ENCODE measurements at regions not wholly inside any gene's neighbourhood (a gene's known extent, or its start where the extent isn't known, plus 50 kb on each side); places are given as distances from the start of the nearest gene placed in this dataset.

- Histone ChIP-seq H3K4me1 (no peaks in the 10 kb centered on the region), H3K27me3 (no peaks in the 10 kb centered on the region), H3K27ac (no peak overlapping the region), H3K9me3 (peaks cover 0 to 14% of the 10 kb centered on the region in 2 donors), H3K36me3 (no peaks in the 10 kb centered on the region), H3K4me3 (no peak overlapping the region)
- 0 to 63% methylated on average over 1 to 14 of the region's 15 CpGs for WGBS, 2 donors (ENCODE audit: low coverage in 1 of 2)
- DNase-seq: no peak
- in situ Hi-C loops (cut with MboI; ENCODE audit: low pct_ligation_motif_present in 1 of 4, low pct_unique_long_range_greater_than_20kb in 1 of 4, low sequenced_read_pairs in 3 of 4) (no loop called here), intact Hi-C loops (cut with DNase I; ENCODE audit: low total_unique reads) (no loop called here)
- TF ChIP-seq POLR2A (IDR thresholded peaks at IDR 0.05) (no peak), POLR2AphosphoS5 (IDR thresholded peaks at IDR 0.05) (no peak), EP300 (IDR thresholded peaks at IDR 0.05; ENCODE audit: low read depth) (no peak), CTCF (IDR thresholded peaks at IDR 0.05) (no peak)
Observed at GRCh38 chr14:104332634-104333270, 194.4 kb downstream of the KIF26A start.

- H3K9me3 ChIP-seq: peaks cover 5 to 14% of the 10 kb centered on the region in 2 donors
- no peaks in the 10 kb centered on the region for H3K4me1 ChIP-seq
- no peaks in the 10 kb centered on the region for H3K36me3 ChIP-seq
- no peak overlapping the region for H3K27ac ChIP-seq
- 81 to 88% methylated on average over 26 to 39 of the region's 39 CpGs for WGBS, 2 donors (ENCODE audit: low coverage in 1 of 2)
- no peaks in the 10 kb centered on the region for H3K27me3 ChIP-seq
- no peak for DNase-seq
- in situ Hi-C loops (cut with MboI; ENCODE audit: low pct_ligation_motif_present in 1 of 4, low pct_unique_long_range_greater_than_20kb in 1 of 4, low sequenced_read_pairs in 3 of 4) (no loop called here), intact Hi-C loops (cut with DNase I; ENCODE audit: low total_unique reads) (no loop called here)
- TF ChIP-seq EP300 (IDR thresholded peaks at IDR 0.05; ENCODE audit: low read depth) (no peak), CTCF (IDR thresholded peaks at IDR 0.05) (no peak), POLR2AphosphoS5 (IDR thresholded peaks at IDR 0.05) (no peak)
- no peak overlapping the region for H3K4me3 ChIP-seq
Observed at GRCh38 chr14:104333646-104334423, 195.4 kb downstream of the KIF26A start.

GRCh38 chr14:104334424-104335161, 196.2 kb downstream of the KIF26A start:
- Histone ChIP-seq H3K27me3 (no peaks in the 10 kb centered on the region), H3K27ac (no peak overlapping the region), H3K9me3 (peaks cover 5 to 12% of the 10 kb centered on the region in 2 donors), H3K4me1 (no peaks in the 10 kb centered on the region), H3K36me3 (no peaks in the 10 kb centered on the region), H3K4me3 (no peak overlapping the region)
- in situ Hi-C loops (cut with MboI; ENCODE audit: low pct_ligation_motif_present in 1 of 4, low pct_unique_long_range_greater_than_20kb in 1 of 4, low sequenced_read_pairs in 3 of 4) (no loop called here), intact Hi-C loops (cut with DNase I; ENCODE audit: low total_unique reads) (no loop called here)
- DNase-seq: no peak
- 80 to 87% methylated on average over 4 to 30 of the region's 31 CpGs for WGBS, 2 donors (ENCODE audit: low coverage in 1 of 2)
- TF ChIP-seq EP300 (IDR thresholded peaks at IDR 0.05; ENCODE audit: low read depth): no peak
- no peak for TF ChIP-seq POLR2AphosphoS5 (IDR thresholded peaks at IDR 0.05)
- TF ChIP-seq POLR2A (IDR thresholded peaks at IDR 0.05): no peak
- TF ChIP-seq CTCF (IDR thresholded peaks at IDR 0.05): no peak

GRCh38 chr14:104335176-104335575, 196.8 kb downstream of the KIF26A start:
- H3K27ac ChIP-seq: no peak overlapping the region
- in situ Hi-C loops (cut with MboI; ENCODE audit: low pct_ligation_motif_present in 1 of 4, low pct_unique_long_range_greater_than_20kb in 1 of 4, low sequenced_read_pairs in 3 of 4): no loop called here
- 65% methylated on average over 4 of the region's 4 CpGs; no CpG with 5 or more reads in 1 of the 2 donors for WGBS, 2 donors (ENCODE audit: low coverage in 1 of 2)

More at GRCh38 chr14:104335176-104335575, 196.8 kb downstream of the KIF26A start:
- Histone ChIP-seq H3K4me3 (no peak overlapping the region), H3K9me3 (peaks cover 5 to 6% of the 10 kb centered on the region in 2 donors), H3K36me3 (no peaks in the 10 kb centered on the region), H3K4me1 (no peaks in the 10 kb centered on the region), H3K27me3 (no peaks in the 10 kb centered on the region)
- no peak for DNase-seq
- intact Hi-C loops (cut with DNase I; ENCODE audit: low total_unique reads): no loop called here
- no peak for TF ChIP-seq POLR2A (IDR thresholded peaks at IDR 0.05)
- no peak for TF ChIP-seq POLR2AphosphoS5 (IDR thresholded peaks at IDR 0.05)
- TF ChIP-seq EP300 (IDR thresholded peaks at IDR 0.05; ENCODE audit: low read depth): no peak
- no peak for TF ChIP-seq CTCF (IDR thresholded peaks at IDR 0.05)
